ENCODE measurements at regions not wholly inside any gene's neighbourhood (a gene's known extent, or its start where the extent isn't known, plus 50 kb on each side); places are given as distances from the start of the nearest gene placed in this dataset.

- no peak overlapping the region for H2AFZ ChIP-seq (ENCODE audit: low read depth, low read length)
- H3K36me3 ChIP-seq (ENCODE audit: insufficient read depth, low read length): no peaks in the 10 kb centered on the region
- no peaks in the 10 kb centered on the region for H3K9me3 ChIP-seq (ENCODE audit: low read length)
- H3K4me1 ChIP-seq (ENCODE audit: insufficient read depth, low read length): no peaks in the 10 kb centered on the region
- no peak overlapping the region for H3K4me3 ChIP-seq (ENCODE audit: low read length)
- H3K27me3 ChIP-seq (ENCODE audit: insufficient read depth, low read length): no peaks in the 10 kb centered on the region
Observed at GRCh38 chr22:47768027-47768426, 1005.6 kb downstream of the TBC1D22A start.

DNA sequence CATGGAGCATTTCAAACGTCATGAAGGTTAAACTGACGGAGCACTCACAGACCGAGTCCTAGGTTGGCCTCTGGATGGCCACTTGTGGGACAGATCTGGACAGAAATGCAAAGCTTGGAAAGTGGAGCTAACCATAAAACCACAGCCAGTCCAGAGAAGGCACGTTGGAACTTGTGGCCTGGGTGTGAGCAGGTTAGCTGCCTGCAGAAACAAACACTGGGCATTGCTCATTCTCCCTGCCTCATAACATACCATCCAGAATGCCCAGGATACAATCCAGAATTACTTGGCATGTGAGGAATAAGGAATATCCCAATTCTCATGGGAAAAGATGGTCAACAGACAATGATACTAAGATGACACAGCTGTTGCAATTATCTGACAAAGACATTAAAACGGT lies 1005.0 kb downstream of the TBC1D22A start:
- no peaks in the 10 kb centered on the region for H3K9me3 ChIP-seq (ENCODE audit: low read length)
- H3K4me3 ChIP-seq (ENCODE audit: low read length): no peak overlapping the region
- H3K36me3 ChIP-seq (ENCODE audit: insufficient read depth, low read length): no peaks in the 10 kb centered on the region
- no peaks in the 10 kb centered on the region for H3K4me1 ChIP-seq (ENCODE audit: insufficient read depth, low read length)
- H2AFZ ChIP-seq (ENCODE audit: low read depth, low read length): no peak overlapping the region
- H3K27me3 ChIP-seq (ENCODE audit: insufficient read depth, low read length): no peaks in the 10 kb centered on the region

DNA sequence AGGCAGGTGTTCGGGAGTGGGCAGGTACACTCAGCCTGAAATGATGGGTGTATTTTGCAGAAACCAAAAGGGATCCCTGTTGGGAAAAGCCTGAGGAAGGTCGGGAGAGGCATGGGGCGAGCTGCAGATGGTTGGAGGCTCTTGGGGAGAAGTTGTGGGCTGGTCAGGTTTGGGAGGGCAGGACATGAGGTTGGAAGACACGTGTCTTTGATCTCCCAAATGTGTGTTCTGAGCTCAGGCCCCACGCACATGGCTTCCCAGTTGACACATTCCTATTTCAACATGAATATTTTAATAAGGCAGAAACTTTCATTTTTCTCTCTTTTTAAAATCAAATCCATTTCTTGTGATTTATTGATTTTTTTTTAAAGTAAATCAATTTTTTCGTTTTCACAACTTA lies 1003.3 kb downstream of the TBC1D22A start:
- Histone ChIP-seq H3K4me3 (ENCODE audit: low read length) (no peak overlapping the region), H3K4me1 (ENCODE audit: insufficient read depth, low read length) (no peaks in the 10 kb centered on the region), H2AFZ (ENCODE audit: low read depth, low read length) (no peak overlapping the region), H3K36me3 (ENCODE audit: insufficient read depth, low read length) (no peaks in the 10 kb centered on the region), H3K27me3 (ENCODE audit: insufficient read depth, low read length) (no peaks in the 10 kb centered on the region), H3K9me3 (ENCODE audit: low read length) (no peaks in the 10 kb centered on the region)

- Histone ChIP-seq H3K36me3 (ENCODE audit: insufficient read depth, low read length) (no peaks in the 10 kb centered on the region), H3K4me1 (ENCODE audit: insufficient read depth, low read length) (no peaks in the 10 kb centered on the region), H3K9me3 (ENCODE audit: low read length) (no peaks in the 10 kb centered on the region), H3K27me3 (ENCODE audit: insufficient read depth, low read length) (no peaks in the 10 kb centered on the region), H2AFZ (ENCODE audit: low read depth, low read length) (no peak overlapping the region), H3K4me3 (ENCODE audit: low read length) (no peak overlapping the region)
Observed at GRCh38 chr22:47762141-47762540, 999.7 kb downstream of the TBC1D22A start.

DNA sequence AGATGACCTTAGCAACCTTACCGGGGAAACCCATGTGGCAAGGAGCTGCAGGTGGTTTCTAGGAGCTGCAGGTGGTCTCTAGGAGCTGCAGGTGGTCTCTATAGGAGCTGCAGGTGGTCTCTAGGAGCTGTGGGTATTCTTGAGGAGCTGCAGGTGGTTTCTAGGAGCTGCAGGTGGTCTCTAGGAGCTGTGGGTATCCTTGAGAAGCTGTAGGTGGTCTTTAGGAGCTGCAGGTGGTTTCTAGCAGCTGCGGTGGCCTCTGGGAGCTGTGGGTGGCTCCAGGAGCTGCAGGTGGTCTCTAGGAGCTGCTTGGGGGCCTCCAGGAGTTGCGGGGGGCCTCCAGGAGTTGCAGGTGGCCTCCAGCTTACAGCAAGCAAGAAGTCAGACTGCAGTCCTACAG lies 997.5 kb downstream of the TBC1D22A start:
- H3K4me1 ChIP-seq (ENCODE audit: insufficient read depth, low read length): no peaks in the 10 kb centered on the region
- H3K27me3 ChIP-seq (ENCODE audit: insufficient read depth, low read length): no peaks in the 10 kb centered on the region
- H2AFZ ChIP-seq (ENCODE audit: low read depth, low read length): no peak overlapping the region
- no peak overlapping the region for H3K4me3 ChIP-seq (ENCODE audit: low read length)
- H3K9me3 ChIP-seq (ENCODE audit: low read length): no peaks in the 10 kb centered on the region
- H3K36me3 ChIP-seq (ENCODE audit: insufficient read depth, low read length): no peaks in the 10 kb centered on the region

- H3K4me3 ChIP-seq (ENCODE audit: low read length): no peak overlapping the region
- no peak overlapping the region for H2AFZ ChIP-seq (ENCODE audit: low read depth, low read length)
- no peaks in the 10 kb centered on the region for H3K36me3 ChIP-seq (ENCODE audit: insufficient read depth, low read length)
- H3K9me3 ChIP-seq (ENCODE audit: low read length): no peaks in the 10 kb centered on the region
- no peaks in the 10 kb centered on the region for H3K4me1 ChIP-seq (ENCODE audit: insufficient read depth, low read length)
- no peaks in the 10 kb centered on the region for H3K27me3 ChIP-seq (ENCODE audit: insufficient read depth, low read length)
Observed at GRCh38 chr22:47757741-47758140, 995.3 kb downstream of the TBC1D22A start.

DNA sequence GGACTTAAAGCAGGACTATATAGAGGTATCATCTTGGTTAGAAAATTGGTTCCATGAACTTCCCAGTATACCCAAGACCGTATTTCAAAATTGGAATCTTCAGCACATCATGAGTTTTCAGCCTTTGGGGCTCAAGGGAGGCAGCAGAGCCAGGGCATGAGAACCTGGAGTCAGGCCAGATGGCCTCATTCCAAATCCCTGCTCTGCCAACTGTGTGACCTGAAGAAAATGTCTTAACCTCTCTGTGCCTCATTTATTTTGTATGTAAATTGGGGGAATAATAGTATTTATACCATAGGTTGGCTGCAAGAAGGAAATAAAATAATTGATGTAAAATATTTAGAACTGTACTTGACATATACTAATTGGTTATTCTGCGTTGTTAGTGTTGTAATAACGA lies 987.6 kb downstream of the TBC1D22A start:
- Histone ChIP-seq H3K9me3 (ENCODE audit: low read length) (no peaks in the 10 kb centered on the region), H3K27me3 (ENCODE audit: insufficient read depth, low read length) (no peaks in the 10 kb centered on the region), H2AFZ (ENCODE audit: low read depth, low read length) (no peak overlapping the region), H3K36me3 (ENCODE audit: insufficient read depth, low read length) (no peaks in the 10 kb centered on the region), H3K4me1 (ENCODE audit: insufficient read depth, low read length) (no peaks in the 10 kb centered on the region), H3K4me3 (ENCODE audit: low read length) (no peak overlapping the region)

DNA sequence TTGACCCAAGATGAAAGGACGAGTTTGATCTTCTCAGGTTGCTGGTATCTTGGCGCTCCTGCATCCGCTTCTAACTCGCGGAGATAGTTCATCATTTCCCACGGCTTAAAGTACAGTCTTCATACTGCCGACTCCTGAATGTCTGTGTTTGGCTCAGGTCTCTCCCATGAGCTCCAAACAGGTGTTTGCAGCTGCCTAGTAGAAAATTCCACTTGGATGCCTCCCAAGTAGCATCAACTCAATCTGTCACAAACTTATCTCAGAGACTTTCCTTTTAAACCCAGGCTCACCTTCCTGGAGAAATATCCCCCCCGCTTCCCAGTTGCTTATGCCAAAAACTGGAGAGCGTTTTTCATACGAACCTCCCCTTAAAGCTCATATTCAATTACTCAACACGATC lies 986.5 kb downstream of the TBC1D22A start:
- Histone ChIP-seq H3K27me3 (ENCODE audit: insufficient read depth, low read length) (no peaks in the 10 kb centered on the region), H3K4me1 (ENCODE audit: insufficient read depth, low read length) (no peaks in the 10 kb centered on the region), H3K9me3 (ENCODE audit: low read length) (no peaks in the 10 kb centered on the region), H2AFZ (ENCODE audit: low read depth, low read length) (no peak overlapping the region), H3K4me3 (ENCODE audit: low read length) (no peak overlapping the region), H3K36me3 (ENCODE audit: insufficient read depth, low read length) (no peaks in the 10 kb centered on the region)

- no peak overlapping the region for H3K4me3 ChIP-seq (ENCODE audit: low read length)
- no peaks in the 10 kb centered on the region for H3K4me1 ChIP-seq (ENCODE audit: insufficient read depth, low read length)
- H3K9me3 ChIP-seq (ENCODE audit: low read length): no peaks in the 10 kb centered on the region
- H3K27me3 ChIP-seq (ENCODE audit: insufficient read depth, low read length): no peaks in the 10 kb centered on the region
- no peaks in the 10 kb centered on the region for H3K36me3 ChIP-seq (ENCODE audit: insufficient read depth, low read length)
- no peak overlapping the region for H2AFZ ChIP-seq (ENCODE audit: low read depth, low read length)
Observed at GRCh38 chr22:47748271-47748670, 985.8 kb downstream of the TBC1D22A start.

DNA sequence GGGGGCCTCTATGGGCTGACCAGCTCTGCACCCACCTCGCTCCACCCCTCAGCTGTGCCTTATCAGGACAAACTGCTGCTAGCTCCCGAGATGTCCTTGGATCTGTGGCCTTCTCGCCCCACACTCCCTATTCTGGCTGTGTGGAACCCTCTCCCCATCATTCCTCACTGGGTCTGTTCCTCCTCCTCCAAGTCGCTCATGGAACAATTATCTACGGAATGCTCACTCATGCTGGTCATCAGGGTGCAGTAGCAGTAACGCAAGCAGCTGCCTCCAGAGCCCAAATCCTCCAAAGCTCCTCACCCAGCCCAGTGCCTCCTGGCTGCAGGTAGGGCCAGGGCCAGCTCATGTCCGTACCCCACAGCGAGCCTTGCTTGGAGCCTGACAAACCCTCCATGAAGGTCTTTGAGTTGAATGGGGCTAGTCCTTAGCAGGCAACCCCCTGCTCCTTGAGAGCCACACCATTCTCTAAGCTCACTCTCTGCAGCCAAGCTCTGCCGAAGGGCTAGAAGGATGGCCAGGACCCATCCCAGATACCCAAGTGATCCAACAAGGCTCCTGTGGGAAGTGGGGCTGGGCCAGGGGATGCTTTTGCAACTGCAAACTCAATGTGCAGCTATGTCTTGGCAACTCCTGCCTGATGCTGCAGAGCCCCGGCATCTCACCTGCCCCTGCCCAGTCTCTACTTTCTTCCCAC lies 977.8 kb downstream of the TBC1D22A start:
- Histone ChIP-seq H3K36me3 (ENCODE audit: insufficient read depth, low read length) (no peaks in the 10 kb centered on the region), H3K27me3 (ENCODE audit: insufficient read depth, low read length) (no peaks in the 10 kb centered on the region), H3K9me3 (ENCODE audit: low read length) (no peaks in the 10 kb centered on the region), H2AFZ (ENCODE audit: low read depth, low read length) (no peak overlapping the region), H3K4me3 (ENCODE audit: low read length) (no peak overlapping the region), H3K4me1 (ENCODE audit: insufficient read depth, low read length) (no peaks in the 10 kb centered on the region)

- no peaks in the 10 kb centered on the region for H3K36me3 ChIP-seq (ENCODE audit: insufficient read depth, low read length)
- no peaks in the 10 kb centered on the region for H3K4me1 ChIP-seq (ENCODE audit: insufficient read depth, low read length)
- H3K27me3 ChIP-seq (ENCODE audit: insufficient read depth, low read length): no peaks in the 10 kb centered on the region
- no peak overlapping the region for H3K4me3 ChIP-seq (ENCODE audit: low read length)
- no peak overlapping the region for H2AFZ ChIP-seq (ENCODE audit: low read depth, low read length)
- H3K9me3 ChIP-seq (ENCODE audit: low read length): no peaks in the 10 kb centered on the region
Observed at GRCh38 chr22:47739291-47740015, 977.0 kb downstream of the TBC1D22A start.

DNA sequence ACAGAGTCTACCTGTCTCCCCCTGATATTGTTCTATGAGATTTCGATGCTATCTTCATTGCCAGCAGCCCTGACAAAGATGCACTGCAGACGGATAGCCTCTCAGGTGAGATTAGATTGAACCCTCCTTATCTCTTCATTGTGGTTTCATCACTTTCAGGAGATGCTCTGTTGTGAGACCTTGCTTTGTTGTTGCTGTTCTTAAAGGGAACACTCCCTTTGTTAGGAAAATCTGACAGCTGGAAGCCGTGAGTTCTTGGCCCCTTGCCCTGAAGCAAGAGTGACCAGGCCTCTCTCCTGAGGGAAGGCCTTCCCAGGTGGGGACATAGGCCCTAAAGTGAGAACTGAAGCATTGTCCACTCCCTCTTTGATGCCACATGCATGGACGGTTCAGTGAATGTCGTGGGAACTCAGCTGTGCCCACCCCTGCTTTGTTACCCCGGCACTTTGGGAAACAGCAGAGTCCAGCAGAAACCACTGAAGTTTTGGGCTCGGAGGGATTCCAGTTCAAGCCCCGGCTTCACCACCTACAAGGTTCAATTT lies 976.1 kb downstream of the TBC1D22A start:
- no peaks in the 10 kb centered on the region for H3K4me1 ChIP-seq (ENCODE audit: insufficient read depth, low read length)
- H3K27me3 ChIP-seq (ENCODE audit: insufficient read depth, low read length): no peaks in the 10 kb centered on the region
- no peaks in the 10 kb centered on the region for H3K9me3 ChIP-seq (ENCODE audit: low read length)
- no peak overlapping the region for H2AFZ ChIP-seq (ENCODE audit: low read depth, low read length)
- no peaks in the 10 kb centered on the region for H3K36me3 ChIP-seq (ENCODE audit: insufficient read depth, low read length)
- H3K4me3 ChIP-seq (ENCODE audit: low read length): no peak overlapping the region

GRCh38 chr22:47736186-47737034 lies 974.0 kb downstream of the TBC1D22A start:
- no peaks in the 10 kb centered on the region for H3K4me1 ChIP-seq (ENCODE audit: insufficient read depth, low read length)
- no peaks in the 10 kb centered on the region for H3K36me3 ChIP-seq (ENCODE audit: insufficient read depth, low read length)
- no peaks in the 10 kb centered on the region for H3K9me3 ChIP-seq (ENCODE audit: low read length)
- H2AFZ ChIP-seq (ENCODE audit: low read depth, low read length): no peak overlapping the region
- H3K27me3 ChIP-seq (ENCODE audit: insufficient read depth, low read length): no peaks in the 10 kb centered on the region
- H3K4me3 ChIP-seq (ENCODE audit: low read length): no peak overlapping the region

All from neuron (in vitro differentiated cells).